MM.1S (cell line): ENCODE measurements at regions not wholly inside any gene's neighbourhood (a gene's known extent, or its start where the extent isn't known, plus 50 kb on each side); places are given as distances from the start of the nearest gene placed in this dataset.

ENCODE experiments used
- CTCF ChIP-seq: fragments of 300-600 bp; sonication (generic); IDR thresholded peaks from 2 replicates; pipeline ENCODE4 v1.5.1; 2016; ENCODE audit warnings: antibody characterized with exemption, low read length, mixed read lengths
- EZH2phosphoT487 ChIP-seq: fragments of 300-600 bp; sonication (generic); IDR thresholded peaks from 2 replicates; pipeline ENCODE4 v1.6.1; 2018; ENCODE audit warnings: antibody characterized with exemption, low read length

GRCh38 chr4:145404761-145405160, 76.9 kb upstream of the SMAD1 start:
- no peak for TF ChIP-seq CTCF
- no peak for TF ChIP-seq EZH2phosphoT487
